HCT116 (cell line): ENCODE measurements at regions not wholly inside any gene's neighbourhood (a gene's known extent, or its start where the extent isn't known, plus 50 kb on each side); places are given as distances from the start of the nearest gene placed in this dataset.

ENCODE experiments used
- POLR2AphosphoS5 ChIP-seq: IDR thresholded peaks from 2 replicates; pipeline ENCODE4 v1.6.1; 2011; ENCODE audit warnings: mild to moderate bottlenecking, low read depth, low read length, moderate library complexity
- TF ChIP-seq, protein P1 (sequence below), 3 experiments: fragments of 200-600 bp in 1 of 3; sonication (generic) in 1 of 3; IDR thresholded peaks in 2 of 3; conservative IDR thresholded peaks in 1 of 3; 2 replicates each; pipeline ENCODE4 v1.5.1; 2012 to 2017; ENCODE audit warnings: low read depth in 2 of 3, low read length in 2 of 3, antibody characterized with exemption in 1 of 3, borderline replicate concordance in 1 of 3, control low read depth in 1 of 3, mild to moderate bottlenecking in 1 of 3, mixed read lengths in 1 of 3, mixed run types in 1 of 3, moderate library complexity in 1 of 3; ENCODE audit not compliant: insufficient read depth in 1 of 3

DNA sequence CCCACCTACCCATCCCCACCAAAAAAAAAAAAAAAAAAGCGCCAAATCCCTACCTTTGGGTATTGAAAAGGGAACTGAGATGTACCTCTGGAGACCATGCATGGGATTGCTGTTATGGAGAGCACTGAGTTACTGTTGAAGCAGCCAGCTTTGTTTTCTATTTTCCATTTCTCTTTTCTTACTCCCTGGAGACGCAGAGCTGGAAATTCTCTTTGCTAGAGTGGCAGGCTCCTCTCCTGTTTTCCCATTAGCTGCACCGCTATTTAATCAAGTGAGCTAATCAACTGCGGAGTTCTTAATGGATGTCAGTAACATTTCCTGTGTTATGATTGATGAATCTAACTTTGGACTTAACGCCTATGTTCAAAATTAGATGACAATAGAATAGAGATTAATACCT, 136.1 kb upstream of the LMCD1 start:
- TF ChIP-seq, protein P1, sequence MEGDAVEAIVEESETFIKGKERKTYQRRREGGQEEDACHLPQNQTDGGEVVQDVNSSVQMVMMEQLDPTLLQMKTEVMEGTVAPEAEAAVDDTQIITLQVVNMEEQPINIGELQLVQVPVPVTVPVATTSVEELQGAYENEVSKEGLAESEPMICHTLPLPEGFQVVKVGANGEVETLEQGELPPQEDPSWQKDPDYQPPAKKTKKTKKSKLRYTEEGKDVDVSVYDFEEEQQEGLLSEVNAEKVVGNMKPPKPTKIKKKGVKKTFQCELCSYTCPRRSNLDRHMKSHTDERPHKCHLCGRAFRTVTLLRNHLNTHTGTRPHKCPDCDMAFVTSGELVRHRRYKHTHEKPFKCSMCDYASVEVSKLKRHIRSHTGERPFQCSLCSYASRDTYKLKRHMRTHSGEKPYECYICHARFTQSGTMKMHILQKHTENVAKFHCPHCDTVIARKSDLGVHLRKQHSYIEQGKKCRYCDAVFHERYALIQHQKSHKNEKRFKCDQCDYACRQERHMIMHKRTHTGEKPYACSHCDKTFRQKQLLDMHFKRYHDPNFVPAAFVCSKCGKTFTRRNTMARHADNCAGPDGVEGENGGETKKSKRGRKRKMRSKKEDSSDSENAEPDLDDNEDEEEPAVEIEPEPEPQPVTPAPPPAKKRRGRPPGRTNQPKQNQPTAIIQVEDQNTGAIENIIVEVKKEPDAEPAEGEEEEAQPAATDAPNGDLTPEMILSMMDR (IDR thresholded peaks at IDR 0.05 in 2 of 3, conservative IDR thresholded peaks at IDR 0.05 in 1 of 3; ENCODE audit: borderline replicate concordance in 1 of 3, insufficient read depth in 1 of 3, low read depth in 2 of 3, low read length in 2 of 3), result no peak
- TF ChIP-seq POLR2AphosphoS5, result no peak
